Kasumi-1 (cell line): ENCODE measurements at regions not wholly inside any gene's neighbourhood (a gene's known extent, or its start where the extent isn't known, plus 50 kb on each side); places are given as distances from the start of the nearest gene placed in this dataset.
"Not testable (repeated sequence)": the region's sequence is repeated elsewhere in the genome, so short reads cannot be mapped to it uniquely, and the experiment has no call there.

Experiments used
- DNase-seq, 2 experiments: peaks; one replicate each; lab custom pipeline; 2025; lab: John Stamatoyannopoulos, UW

GRCh38 chr11:92111287-92111686 lies 113.3 kb upstream of the FAT3 start:
- DNase-seq: no peak

- DNase-seq: no peak
These were observed 115.2 kb upstream of the FAT3 start for GRCh38 chr11:92109466-92109865.

GRCh38 chr11:92107331-92107730 lies 117.3 kb upstream of the FAT3 start:
- no peak for DNase-seq

- DNase-seq: no peak
These were observed 120.3 kb upstream of the FAT3 start for GRCh38 chr11:92104349-92104748.

- DNase-seq: no peak
These were observed 122.7 kb upstream of the FAT3 start for GRCh38 chr11:92101920-92102319.

GRCh38 chr11:92099183-92099582 lies 125.4 kb upstream of the FAT3 start:
- no peak for DNase-seq

- no peak for DNase-seq
These were observed 126.4 kb upstream of the FAT3 start for GRCh38 chr11:92098172-92098571.

- DNase-seq: no peak
These were observed 136.7 kb upstream of the FAT3 start for GRCh38 chr11:92087725-92088537.

- no peak for DNase-seq
These were observed 141.5 kb upstream of the FAT3 start for GRCh38 chr11:92083123-92083522.

GRCh38 chr11:92082652-92083051 lies 142.0 kb upstream of the FAT3 start:
- no peak for DNase-seq

- not testable (repeated sequence) for DNase-seq
These were observed 150.1 kb upstream of the FAT3 start for GRCh38 chr11:92074498-92074897.

- DNase-seq: no peak
These were observed 153.0 kb upstream of the FAT3 start for GRCh38 chr11:92071660-92072059.

GRCh38 chr11:92070026-92070889 lies 154.4 kb upstream of the FAT3 start:
- no peak for DNase-seq

- no peak for DNase-seq
These were observed 157.6 kb upstream of the FAT3 start for GRCh38 chr11:92067016-92067415.

GRCh38 chr11:92061456-92062062 lies 163.1 kb upstream of the FAT3 start:
- no peak for DNase-seq

GRCh38 chr11:92057849-92058442 lies 166.7 kb upstream of the FAT3 start:
- DNase-seq: no peak

- no peak for DNase-seq
These were observed 171.4 kb upstream of the FAT3 start for GRCh38 chr11:92053216-92053615.

GRCh38 chr11:92050305-92050704 lies 174.3 kb upstream of the FAT3 start:
- no peak for DNase-seq

- no peak for DNase-seq
These were observed 176.2 kb upstream of the FAT3 start for GRCh38 chr11:92048415-92048814.

GRCh38 chr11:92046103-92046502 lies 178.5 kb upstream of the FAT3 start:
- no peak for DNase-seq

GRCh38 chr11:92045301-92045700 lies 179.3 kb upstream of the FAT3 start:
- DNase-seq: no peak

GRCh38 chr11:92035488-92035887 lies 189.1 kb upstream of the FAT3 start:
- DNase-seq: no peak
